A549 (cell line): ENCODE measurements at regions not wholly inside any gene's neighbourhood (a gene's known extent, or its start where the extent isn't known, plus 50 kb on each side); places are given as distances from the start of the nearest gene placed in this dataset.

Experiments used
- ESRRA ChIP-seq: fragments of 150-350 bp; IDR thresholded peaks from 2 replicates; pipeline ENCODE4 v1.6.1; 2014; ENCODE audit warnings: mild to moderate bottlenecking, low read length, borderline replicate concordance
- FOSL2 ChIP-seq, 2 experiments: fragments of 450-650 bp in 1 of 2; fragments of >200 bp in 1 of 2; sonication (Bioruptor Twin) in 1 of 2; formaldehyde crosslinking; IDR thresholded peaks; 2 replicates each; pipeline versions ENCODE4 v1.5.0 to v1.6.1; 2016 to 2020; ENCODE audit warnings: mild to moderate bottlenecking in 1 of 2, moderate library complexity in 1 of 2
- JUN ChIP-seq, 2 experiments: fragments of >200 bp; sonication (Bioruptor Twin); formaldehyde crosslinking; IDR thresholded peaks; 2 replicates in 1 of 2; 3 replicates in 1 of 2; pipeline ENCODE4 v1.6.1; 2016 to 2017
- RAD21 ChIP-seq, 2 experiments: fragments of >200 bp in 1 of 2; sonication (Bioruptor Twin) in 1 of 2; formaldehyde crosslinking in 1 of 2; IDR thresholded peaks in 1 of 2; conservative IDR thresholded peaks in 1 of 2; 2 replicates in 1 of 2; 3 replicates in 1 of 2; pipeline ENCODE4 v1.6.1; 2012 to 2018; ENCODE audit warnings: inconsistent platforms in 1 of 2
- SMC3 ChIP-seq: fragments of >200 bp; sonication (Bioruptor Twin); formaldehyde crosslinking; IDR thresholded peaks from 3 replicates; pipeline ENCODE4 v1.6.1; 2018; ENCODE audit warnings: inconsistent platforms
- TF ChIP-seq, protein P1 (sequence below): fragments of >200 bp; sonication (Bioruptor Twin); formaldehyde crosslinking; IDR thresholded peaks from 3 replicates; pipeline ENCODE4 v1.5.1; 2016
- TF ChIP-seq, protein P2 (sequence below): IDR thresholded peaks from 2 replicates; pipeline ENCODE4 v1.6.1; 2012

DNA sequence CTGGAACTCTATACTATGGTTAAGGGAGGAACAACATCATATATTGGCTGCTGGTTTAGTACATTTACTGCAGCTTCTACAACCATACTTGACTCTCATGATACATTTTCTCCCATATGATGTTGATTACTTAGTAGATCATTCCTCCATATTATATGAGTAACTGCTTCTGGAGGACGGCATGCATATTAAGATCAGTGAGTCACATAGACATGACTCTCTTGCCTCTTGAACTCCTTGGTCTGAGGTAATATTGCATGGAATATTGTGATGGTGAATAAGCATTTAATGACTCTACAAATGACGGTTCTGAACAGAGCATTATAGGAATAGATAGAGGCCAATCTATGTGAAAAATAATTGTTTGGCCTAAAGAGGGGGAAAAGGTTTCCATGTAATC lies 418.8 kb upstream of the SPHKAP start:
- TF ChIP-seq JUN (IDR thresholded peaks at IDR 0.05) (no peak), SMC3 (no peak), ESRRA (no peak), RAD21 (conservative IDR thresholded peaks at IDR 0.05 in 1 of 2, IDR thresholded peaks at IDR 0.05 in 1 of 2) (no peak), FOSL2 (IDR thresholded peaks at IDR 0.05) (no peak), FOSL2 (CRISPR knock-in tag; IDR thresholded peaks at IDR 0.05) (no peak)
- TF ChIP-seq, protein P1, sequence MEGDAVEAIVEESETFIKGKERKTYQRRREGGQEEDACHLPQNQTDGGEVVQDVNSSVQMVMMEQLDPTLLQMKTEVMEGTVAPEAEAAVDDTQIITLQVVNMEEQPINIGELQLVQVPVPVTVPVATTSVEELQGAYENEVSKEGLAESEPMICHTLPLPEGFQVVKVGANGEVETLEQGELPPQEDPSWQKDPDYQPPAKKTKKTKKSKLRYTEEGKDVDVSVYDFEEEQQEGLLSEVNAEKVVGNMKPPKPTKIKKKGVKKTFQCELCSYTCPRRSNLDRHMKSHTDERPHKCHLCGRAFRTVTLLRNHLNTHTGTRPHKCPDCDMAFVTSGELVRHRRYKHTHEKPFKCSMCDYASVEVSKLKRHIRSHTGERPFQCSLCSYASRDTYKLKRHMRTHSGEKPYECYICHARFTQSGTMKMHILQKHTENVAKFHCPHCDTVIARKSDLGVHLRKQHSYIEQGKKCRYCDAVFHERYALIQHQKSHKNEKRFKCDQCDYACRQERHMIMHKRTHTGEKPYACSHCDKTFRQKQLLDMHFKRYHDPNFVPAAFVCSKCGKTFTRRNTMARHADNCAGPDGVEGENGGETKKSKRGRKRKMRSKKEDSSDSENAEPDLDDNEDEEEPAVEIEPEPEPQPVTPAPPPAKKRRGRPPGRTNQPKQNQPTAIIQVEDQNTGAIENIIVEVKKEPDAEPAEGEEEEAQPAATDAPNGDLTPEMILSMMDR: no peak
- TF ChIP-seq, protein P2, sequence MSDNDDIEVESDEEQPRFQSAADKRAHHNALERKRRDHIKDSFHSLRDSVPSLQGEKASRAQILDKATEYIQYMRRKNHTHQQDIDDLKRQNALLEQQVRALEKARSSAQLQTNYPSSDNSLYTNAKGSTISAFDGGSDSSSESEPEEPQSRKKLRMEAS: no peak
